Brain pericyte (primary cell): ENCODE measurements at regions not wholly inside any gene's neighbourhood (a gene's known extent, or its start where the extent isn't known, plus 50 kb on each side); places are given as distances from the start of the nearest gene placed in this dataset.
A peak's percentile ranks its signal among the peaks of the same experiment; 100 is the strongest.
"Not testable (repeated sequence)": the region's sequence is repeated elsewhere in the genome, so short reads cannot be mapped to it uniquely, and the experiment has no call there.

ENCODE experiments used
- DNase-seq: peaks from one replicate; pipeline ENCODE4 v3.0.0-alpha.2; 2012; ENCODE audit warnings: low read depth, low spot score

DNA sequence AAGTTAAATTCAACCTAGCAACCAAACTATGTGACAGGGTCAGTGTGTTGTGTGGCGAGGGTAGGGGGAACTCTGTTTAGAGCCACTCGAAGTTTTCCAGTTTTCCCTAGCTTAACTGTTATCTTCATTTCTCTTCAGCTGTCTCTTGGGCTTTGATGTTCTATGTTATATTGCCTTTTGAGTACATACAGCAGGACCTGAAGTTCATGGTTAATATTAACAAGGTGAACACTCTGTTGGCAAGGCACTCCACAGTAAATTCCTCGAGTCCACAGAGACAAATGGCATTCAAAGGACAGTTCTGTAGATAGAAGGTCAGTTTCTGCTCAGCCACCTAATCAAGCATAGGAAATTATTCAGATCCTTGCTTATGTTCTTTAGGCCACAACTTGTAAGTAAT is 147.9 kb upstream of the DPH6 start:
- no peak for DNase-seq

DNA sequence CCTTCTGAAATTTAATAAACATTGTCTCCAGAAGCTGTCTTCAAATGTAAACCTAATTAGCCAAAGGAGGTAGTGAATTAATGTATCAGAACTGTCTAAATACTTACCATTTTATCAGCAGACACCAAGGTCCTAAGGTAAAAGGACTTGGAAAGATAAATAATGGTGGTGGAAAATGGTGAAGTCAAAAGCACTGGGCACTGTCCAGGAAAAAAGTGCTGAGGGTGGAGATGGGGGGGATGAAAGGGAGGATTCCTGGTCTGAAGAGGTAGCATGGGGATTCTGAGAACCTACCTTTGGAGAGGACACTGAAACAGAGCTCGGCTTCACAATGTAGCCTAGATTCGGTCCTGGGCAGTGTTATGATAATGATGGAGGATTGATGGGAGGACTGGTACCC is 149.0 kb upstream of the DPH6 start:
- no peak for DNase-seq

DNA sequence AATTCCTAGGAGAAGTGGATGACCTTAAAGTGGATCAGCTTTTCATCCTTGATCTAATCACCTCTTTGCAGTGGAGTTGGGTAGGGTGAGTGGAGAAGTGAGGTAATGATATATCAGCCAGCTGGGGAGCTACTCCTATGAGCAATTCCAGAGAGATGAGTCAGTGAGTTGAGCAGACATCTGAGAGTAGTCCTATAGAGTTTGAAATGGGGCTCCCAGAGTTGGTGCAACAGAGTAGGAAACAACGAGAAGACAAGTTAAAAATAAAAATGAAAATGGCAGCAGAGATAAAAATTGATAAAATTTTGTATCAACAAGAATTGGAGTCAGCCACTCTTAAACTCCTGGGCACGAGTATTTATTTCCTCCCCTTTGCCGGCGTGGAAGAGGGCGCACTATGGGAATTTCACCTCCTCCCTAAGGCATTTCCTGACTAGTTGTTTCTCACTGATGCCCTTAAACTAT is 150.8 kb upstream of the DPH6 start:
- no peak for DNase-seq

DNA sequence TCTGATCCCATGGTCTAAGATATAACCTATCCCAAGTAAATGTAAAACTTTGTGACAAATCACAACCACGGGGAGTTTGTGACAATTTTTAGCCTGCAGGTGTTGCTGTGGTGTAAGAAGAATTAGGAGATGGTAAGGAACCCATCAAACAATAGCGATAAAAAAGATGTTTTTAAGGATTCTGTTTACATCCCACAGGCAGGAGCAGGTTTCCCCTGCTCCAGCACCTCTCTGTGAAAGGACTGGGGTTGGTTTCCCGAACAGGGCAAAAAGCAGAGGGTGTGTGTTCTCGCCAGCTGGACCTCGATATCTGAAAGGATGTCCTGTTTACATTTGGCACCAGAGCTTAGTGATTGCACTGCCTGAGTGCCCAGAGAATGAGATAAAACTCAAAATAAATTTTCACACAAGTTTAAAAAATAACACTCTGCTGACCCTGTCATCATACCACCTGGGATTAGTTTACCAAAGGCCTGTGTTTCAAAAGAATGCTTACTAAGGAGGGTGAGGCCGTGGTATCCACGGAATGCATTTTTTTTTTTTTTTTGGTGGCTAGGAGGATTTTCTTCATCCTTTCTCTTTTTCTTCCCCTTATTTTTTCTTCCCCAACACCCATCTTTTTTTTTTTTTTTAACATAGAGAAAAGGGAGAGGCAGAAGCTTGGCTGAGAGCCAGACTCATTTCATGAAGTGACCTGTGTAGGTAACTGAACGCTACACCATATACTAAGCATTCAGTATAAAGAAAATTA is 151.8 kb upstream of the DPH6 start:
- DNase-seq = no peak

GRCh38 chr15:35698331-35698730 is 152.4 kb upstream of the DPH6 start:
- DNase-seq = no peak

- DNase-seq = no peak
These were observed 153.1 kb upstream of the DPH6 start for GRCh38 chr15:35698966-35699575.

- DNase-seq = not testable (repeated sequence)
These were observed 154.2 kb upstream of the DPH6 start for GRCh38 chr15:35700091-35700593.

GRCh38 chr15:35701402-35702046 is 155.6 kb upstream of the DPH6 start:
- no peak for DNase-seq

DNA sequence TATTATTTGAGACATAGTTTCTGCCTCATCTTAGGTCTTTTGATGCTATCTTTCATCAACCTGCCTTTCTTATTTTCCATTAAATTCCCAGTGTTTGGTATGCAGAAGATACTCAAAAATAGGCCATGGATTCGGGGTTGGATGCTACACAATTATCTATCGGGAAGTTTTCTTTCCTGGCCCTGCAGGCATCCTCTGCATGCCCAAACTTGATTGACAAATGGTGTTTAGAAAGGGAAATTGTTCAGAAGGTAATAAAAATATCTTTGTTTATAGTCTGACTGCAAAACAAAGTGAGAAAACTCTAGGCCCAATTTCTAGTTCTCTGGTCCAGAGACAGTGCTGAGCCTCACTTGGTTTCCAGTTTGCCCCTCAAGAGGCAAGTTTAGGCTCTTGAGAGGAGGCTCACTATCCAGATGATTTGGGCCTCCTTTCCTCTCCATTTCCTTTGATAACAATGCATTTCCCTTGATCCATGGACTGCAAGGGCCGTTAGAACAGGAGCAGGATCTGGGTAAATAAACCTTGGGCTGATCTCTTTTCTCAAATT is 157.1 kb upstream of the DPH6 start:
- DNase-seq = no peak

GRCh38 chr15:35705030-35705883 is 159.3 kb upstream of the DPH6 start:
- DNase-seq = no peak

GRCh38 chr15:35705884-35706585 is 160.1 kb upstream of the DPH6 start:
- DNase-seq = peak; percentile 29

GRCh38 chr15:35712956-35713355 is 167.0 kb upstream of the DPH6 start:
- DNase-seq = no peak

DNA sequence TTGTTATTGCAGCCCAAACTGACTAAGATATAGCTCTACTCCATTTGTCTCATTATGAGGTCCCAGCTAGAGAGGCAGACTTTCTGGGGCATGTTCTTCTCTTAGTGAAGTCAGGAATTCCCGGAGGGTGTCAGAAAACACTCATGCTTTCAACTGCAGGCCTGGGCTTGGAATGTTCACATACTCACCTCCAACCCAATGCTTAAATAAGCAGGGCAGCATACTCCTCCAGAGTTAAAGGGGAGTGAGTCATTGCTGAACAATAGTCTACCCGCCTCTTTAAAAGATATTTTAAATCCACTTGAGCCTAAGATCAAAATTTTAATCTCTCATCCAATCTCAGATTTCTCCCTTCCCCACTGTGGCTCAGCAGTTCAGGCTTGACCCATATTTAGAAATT is 167.8 kb upstream of the DPH6 start:
- DNase-seq = no peak

GRCh38 chr15:35717721-35718120 is 171.8 kb upstream of the DPH6 start:
- no peak for DNase-seq

- no peak for DNase-seq
These were observed 174.1 kb upstream of the DPH6 start for GRCh38 chr15:35720019-35720418.

GRCh38 chr15:35720984-35721383 is 175.0 kb upstream of the DPH6 start:
- DNase-seq = no peak

- DNase-seq = no peak
These were observed 175.8 kb upstream of the DPH6 start for GRCh38 chr15:35721751-35722150.

DNA sequence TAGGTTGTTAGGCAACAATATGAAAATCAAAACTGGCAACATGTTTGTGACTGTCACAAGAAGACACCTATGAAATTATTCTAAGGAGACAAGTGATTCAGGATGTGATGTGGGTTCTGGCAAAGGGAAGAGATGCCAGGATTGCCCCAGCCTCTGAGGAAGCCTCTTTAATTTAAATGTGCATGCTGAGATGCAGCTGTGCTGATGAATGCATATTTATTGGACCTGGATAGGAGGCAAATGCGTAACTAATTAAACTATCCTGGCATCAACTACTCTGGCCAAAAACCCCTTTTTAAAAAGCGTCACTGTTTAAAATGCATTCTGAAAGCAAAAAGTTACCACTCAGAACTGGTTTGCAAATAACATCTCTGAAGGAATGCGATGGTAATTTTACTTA is 176.5 kb upstream of the DPH6 start:
- DNase-seq = no peak

DNA sequence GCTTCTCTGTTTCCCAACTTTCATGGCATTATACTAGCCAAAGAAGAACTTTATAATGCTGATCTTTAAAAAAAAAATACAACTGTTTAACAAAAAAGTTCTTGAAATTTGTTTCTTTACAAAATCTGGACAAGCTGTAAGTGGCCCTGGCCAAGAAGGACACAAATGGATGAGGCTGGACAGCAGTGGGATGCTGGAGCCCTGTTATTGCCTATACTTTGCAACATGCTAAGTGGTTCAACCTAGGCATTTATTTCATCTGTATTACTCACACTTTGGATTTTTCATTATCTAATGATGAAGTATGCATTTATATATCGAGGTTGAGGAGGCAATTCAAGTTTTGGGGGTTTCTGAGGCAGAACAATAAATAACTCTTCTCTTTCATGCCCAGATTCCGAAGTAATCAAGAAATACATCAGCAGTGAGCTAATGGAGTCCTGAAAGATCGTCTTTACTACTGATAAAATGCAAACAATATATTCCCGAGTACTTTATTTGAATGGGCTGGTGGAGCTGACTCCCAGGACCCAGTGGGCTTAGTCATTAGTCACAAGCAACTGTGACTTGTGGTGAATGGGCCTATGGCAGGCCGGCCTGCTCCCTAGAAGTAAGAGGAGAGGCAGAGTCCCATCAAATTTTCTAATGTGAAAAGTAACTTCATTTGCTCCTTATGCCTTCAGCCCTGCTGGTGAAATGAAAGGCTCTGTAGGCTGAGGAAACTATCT is 177.3 kb upstream of the DPH6 start:
- DNase-seq = no peak

DNA sequence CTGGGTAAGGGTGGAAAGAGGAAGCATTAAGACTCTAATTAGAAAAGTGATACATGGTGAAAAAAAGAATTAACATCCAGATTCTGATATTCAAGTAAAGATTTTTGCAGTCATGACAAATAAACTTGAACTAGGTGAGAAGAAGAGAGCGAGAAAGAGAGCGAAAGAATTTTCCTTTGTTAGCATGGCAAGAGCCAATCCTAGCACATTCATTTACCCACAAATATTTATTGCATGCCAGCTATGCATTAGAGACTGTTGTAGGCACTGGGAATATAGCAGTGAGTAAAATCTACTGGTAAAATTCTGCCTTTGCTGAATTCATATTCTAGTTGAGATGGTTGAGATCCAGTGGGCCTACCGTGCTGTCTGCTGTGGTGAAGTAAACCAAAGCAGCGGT is 177.9 kb upstream of the DPH6 start:
- DNase-seq = no peak
